GM18873 (cell line): ENCODE measurements at regions not wholly inside any gene's neighbourhood (a gene's known extent, or its start where the extent isn't known, plus 50 kb on each side); places are given as distances from the start of the nearest gene placed in this dataset.
"Not testable (repeated sequence)": the region's sequence is repeated elsewhere in the genome, so short reads cannot be mapped to it uniquely, and the experiment has no call there.

Source experiments
- ATAC-seq: cut with Tn5 transposase; IDR thresholded peaks from one replicate; pipeline ENCODE4 v1.9.1; 2021; ENCODE audit warnings: mild to moderate bottlenecking, moderate library complexity, moderate number of reproducible peaks; ENCODE audit not compliant: unreplicated experiment, low FRiP score

GRCh38 chr1:58836408-58836807 is 52.6 kb upstream of the JUN start:
- no peak for ATAC-seq

- no peak for ATAC-seq
Observed at GRCh38 chr1:58837886-58838285, 54.0 kb upstream of the JUN start.

- ATAC-seq = no peak
Observed at GRCh38 chr1:58839147-58839795, 55.4 kb upstream of the JUN start.

GRCh38 chr1:58839846-58840835 is 56.3 kb upstream of the JUN start:
- ATAC-seq = no peak

GRCh38 chr1:58841455-58841854 is 57.6 kb upstream of the JUN start:
- no peak for ATAC-seq

GRCh38 chr1:58842941-58843340 is 59.1 kb upstream of the JUN start:
- ATAC-seq = no peak

- no peak for ATAC-seq
Observed at GRCh38 chr1:58844176-58844575, 60.3 kb upstream of the JUN start.

GRCh38 chr1:58845942-58846341 is 62.1 kb upstream of the JUN start:
- no peak for ATAC-seq

GRCh38 chr1:58848818-58849411 is 65.1 kb upstream of the JUN start:
- ATAC-seq = no peak

GRCh38 chr1:58849551-58849950 is 65.7 kb upstream of the JUN start:
- no peak for ATAC-seq

- ATAC-seq = no peak
Observed at GRCh38 chr1:58850636-58851035, 66.8 kb upstream of the JUN start.

GRCh38 chr1:58852731-58853485 is 69.1 kb upstream of the JUN start:
- no peak for ATAC-seq

- ATAC-seq = no peak
Observed at GRCh38 chr1:58854576-58854975, 70.7 kb upstream of the JUN start.

- no peak for ATAC-seq
Observed at GRCh38 chr1:58855274-58856165, 71.7 kb upstream of the JUN start.

GRCh38 chr1:58856281-58856680 is 72.4 kb upstream of the JUN start:
- ATAC-seq = not testable (repeated sequence)

GRCh38 chr1:58857680-58858673 is 74.1 kb upstream of the JUN start:
- ATAC-seq = peak; percentile 88

- no peak for ATAC-seq
Observed at GRCh38 chr1:58859769-58860485, 76.1 kb upstream of the JUN start.

GRCh38 chr1:58861076-58861475 is 77.2 kb upstream of the JUN start:
- ATAC-seq = no peak
